ENCODE measurements at regions not wholly inside any gene's neighbourhood (a gene's known extent, or its start where the extent isn't known, plus 50 kb on each side); places are given as distances from the start of the nearest gene placed in this dataset.

DNA sequence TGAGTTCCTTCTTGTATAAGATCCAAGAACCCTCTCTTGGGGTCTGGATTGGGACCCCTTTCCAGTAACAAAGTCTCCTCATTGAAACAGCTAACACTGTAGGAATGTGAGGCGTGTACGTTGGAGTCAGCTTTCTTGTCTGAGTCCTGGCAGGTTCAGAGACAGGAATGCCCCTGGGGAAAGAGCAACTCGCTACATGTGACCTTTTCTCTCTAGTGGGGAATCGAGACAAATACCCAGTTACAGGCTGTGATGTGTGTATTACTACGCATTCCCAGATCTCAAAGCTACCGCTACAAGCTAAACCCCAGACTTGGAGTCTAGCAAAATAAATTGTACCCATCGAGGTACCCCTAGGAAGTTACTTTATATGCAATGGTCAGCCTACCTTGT, 85.6 kb upstream of the FRMD4A start:
- Histone ChIP-seq H3K4me2 (replicated peaks; ENCODE audit: low read depth, low read length, poor library complexity, severe bottlenecking) (no peak overlapping the region), H3K9me3 (ENCODE audit: control extremely low read depth in 1 of 3, control insufficient read depth in 2 of 3, insufficient read depth in 1 of 3, low read length in 2 of 3) (peaks cover 0 to 1% (median 0%) of the 10 kb centered on the region in 3 donors), H2AFZ (ENCODE audit: insufficient read depth, low read depth, low read length, poor library complexity, severe bottlenecking) (no peak overlapping the region), H3K27me3 (replicated peaks in 1 of 4; ENCODE audit: control extremely low read depth in 1 of 4, control insufficient read depth in 3 of 4, insufficient read depth in 4 of 4, low read length in 3 of 4) (peaks cover 0 to 20% (median 16%) of the 10 kb centered on the region in 4 experiments), H3K9ac (ENCODE audit: low read length) (no peak overlapping the region), H3K36me3 (replicated peaks in 1 of 2; ENCODE audit: control extremely low read depth in 1 of 2, control insufficient read depth in 1 of 2, extremely low read depth in 1 of 2, insufficient read depth in 2 of 2, low read length in 1 of 2) (no peaks in the 10 kb centered on the region), H3K4me3 (ENCODE audit: control extremely low read depth in 1 of 5, extremely low read depth in 1 of 5, insufficient read depth in 1 of 5, low read depth in 2 of 5, low read length in 4 of 5) (no peak overlapping the region), H3K79me2 (ENCODE audit: control insufficient read depth, insufficient read depth, low read length) (no peaks in the 10 kb centered on the region), H4K20me1 (ENCODE audit: control insufficient read depth, insufficient read depth, low read length, poor library complexity, severe bottlenecking) (no peaks in the 10 kb centered on the region), H3K4me1 (ENCODE audit: control insufficient read depth in 2 of 2, insufficient read depth in 2 of 2, low read length in 2 of 2) (no peaks in the 10 kb centered on the region), H3K27ac (ENCODE audit: low read length in 2 of 2) (no peak overlapping the region)
- Mint-ChIP-seq H3K4me3 (no peak overlapping the region), H3K4me1 (no peaks in the 10 kb centered on the region), H3K9me3 (ENCODE audit: insufficient read depth) (no peaks in the 10 kb centered on the region), H3K27me3 (peaks cover 60% of the 10 kb centered on the region), H3K27ac (no peak overlapping the region)
- TF ChIP-seq EZH2 (IDR thresholded peaks at IDR 0.05; ENCODE audit: borderline replicate concordance, insufficient read depth, low read depth, low read length, poor library complexity, severe bottlenecking): no peak
- TF ChIP-seq, protein P1, sequence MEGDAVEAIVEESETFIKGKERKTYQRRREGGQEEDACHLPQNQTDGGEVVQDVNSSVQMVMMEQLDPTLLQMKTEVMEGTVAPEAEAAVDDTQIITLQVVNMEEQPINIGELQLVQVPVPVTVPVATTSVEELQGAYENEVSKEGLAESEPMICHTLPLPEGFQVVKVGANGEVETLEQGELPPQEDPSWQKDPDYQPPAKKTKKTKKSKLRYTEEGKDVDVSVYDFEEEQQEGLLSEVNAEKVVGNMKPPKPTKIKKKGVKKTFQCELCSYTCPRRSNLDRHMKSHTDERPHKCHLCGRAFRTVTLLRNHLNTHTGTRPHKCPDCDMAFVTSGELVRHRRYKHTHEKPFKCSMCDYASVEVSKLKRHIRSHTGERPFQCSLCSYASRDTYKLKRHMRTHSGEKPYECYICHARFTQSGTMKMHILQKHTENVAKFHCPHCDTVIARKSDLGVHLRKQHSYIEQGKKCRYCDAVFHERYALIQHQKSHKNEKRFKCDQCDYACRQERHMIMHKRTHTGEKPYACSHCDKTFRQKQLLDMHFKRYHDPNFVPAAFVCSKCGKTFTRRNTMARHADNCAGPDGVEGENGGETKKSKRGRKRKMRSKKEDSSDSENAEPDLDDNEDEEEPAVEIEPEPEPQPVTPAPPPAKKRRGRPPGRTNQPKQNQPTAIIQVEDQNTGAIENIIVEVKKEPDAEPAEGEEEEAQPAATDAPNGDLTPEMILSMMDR (IDR thresholded peaks at IDR 0.05): no peak
- ChIA-PET CTCF (no interaction called here), POLR2A (no interaction called here)
- ATAC-seq (ENCODE audit: low read depth) (no peak), DNase-seq (no peak)
- 97% methylated on average over 3 of the region's 7 CpGs for WGBS (ENCODE audit: insufficient coverage)
- intact Hi-C loops (cut with micrococcal nuclease): no loop called here

DNA sequence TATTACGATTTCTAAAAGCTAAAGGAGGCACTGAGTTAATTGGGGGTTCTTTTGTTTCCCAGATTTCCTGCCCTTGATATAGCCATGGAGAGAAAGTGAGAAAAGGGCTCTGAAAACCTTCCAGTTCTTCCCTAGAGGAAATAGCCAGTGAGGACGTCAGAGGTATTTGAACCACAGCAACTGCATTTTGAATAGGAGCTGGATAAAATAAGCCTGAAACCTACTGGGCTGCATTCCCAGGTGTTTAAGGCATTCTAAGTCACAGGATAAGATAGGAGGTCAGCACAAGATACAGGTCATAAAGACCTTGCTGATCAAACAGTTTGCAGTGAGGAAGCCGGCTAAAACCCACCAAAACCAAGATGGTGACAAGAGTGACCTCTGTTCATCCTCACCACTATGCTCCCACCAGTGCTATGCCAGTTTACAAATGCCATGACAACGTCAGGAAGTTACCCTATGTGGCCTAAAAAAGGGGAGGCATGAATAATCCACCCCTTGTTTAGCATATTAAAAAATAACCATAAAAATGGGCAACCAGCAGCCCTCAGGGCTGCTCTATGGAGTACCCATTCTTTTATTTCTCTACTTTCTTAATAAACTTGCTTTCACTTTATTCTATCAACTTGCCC, 85.1 kb upstream of the FRMD4A start:
- ChIA-PET POLR2A (no interaction called here), CTCF (no interaction called here)
- Histone ChIP-seq H3K9me3 (ENCODE audit: control extremely low read depth in 1 of 3, control insufficient read depth in 2 of 3, insufficient read depth in 1 of 3, low read length in 2 of 3) (peaks cover 0 to 1% (median 0%) of the 10 kb centered on the region in 3 donors), H3K4me3 (ENCODE audit: control extremely low read depth in 1 of 5, extremely low read depth in 1 of 5, insufficient read depth in 1 of 5, low read depth in 2 of 5, low read length in 4 of 5) (no peak overlapping the region), H3K9ac (ENCODE audit: low read length) (no peak overlapping the region), H3K4me2 (replicated peaks; ENCODE audit: low read depth, low read length, poor library complexity, severe bottlenecking) (no peak overlapping the region), H3K36me3 (replicated peaks in 1 of 2; ENCODE audit: control extremely low read depth in 1 of 2, control insufficient read depth in 1 of 2, extremely low read depth in 1 of 2, insufficient read depth in 2 of 2, low read length in 1 of 2) (no peaks in the 10 kb centered on the region), H3K79me2 (ENCODE audit: control insufficient read depth, insufficient read depth, low read length) (no peaks in the 10 kb centered on the region), H2AFZ (ENCODE audit: insufficient read depth, low read depth, low read length, poor library complexity, severe bottlenecking) (no peak overlapping the region), H3K27ac (ENCODE audit: low read length in 2 of 2) (no peak overlapping the region), H3K4me1 (ENCODE audit: control insufficient read depth in 2 of 2, insufficient read depth in 2 of 2, low read length in 2 of 2) (no peaks in the 10 kb centered on the region), H3K27me3 (replicated peaks in 1 of 4; ENCODE audit: control extremely low read depth in 1 of 4, control insufficient read depth in 3 of 4, insufficient read depth in 4 of 4, low read length in 3 of 4) (peaks cover 0 to 20% (median 15%) of the 10 kb centered on the region in 4 experiments), H4K20me1 (ENCODE audit: control insufficient read depth, insufficient read depth, low read length, poor library complexity, severe bottlenecking) (no peaks in the 10 kb centered on the region)
- TF ChIP-seq, protein P1 (IDR thresholded peaks at IDR 0.05): no peak
- TF ChIP-seq EZH2 (IDR thresholded peaks at IDR 0.05; ENCODE audit: borderline replicate concordance, insufficient read depth, low read depth, low read length, poor library complexity, severe bottlenecking): no peak
- no peak for DNase-seq
- 87% methylated on average over 2 of the region's 4 CpGs for WGBS (ENCODE audit: insufficient coverage)
- intact Hi-C loops (cut with micrococcal nuclease): no loop called here
- no peaks in the 10 kb centered on the region for H3K9me3 Mint-ChIP-seq (ENCODE audit: insufficient read depth)
- H3K27ac Mint-ChIP-seq: no peak overlapping the region
- peaks cover 2% of the 10 kb centered on the region for H3K4me1 Mint-ChIP-seq
- ATAC-seq (ENCODE audit: low read depth): no peak
- H3K27me3 Mint-ChIP-seq: peaks cover 60% of the 10 kb centered on the region
- H3K4me3 Mint-ChIP-seq: no peak overlapping the region

Data from B cell (primary cell).